B cell (primary cell): ENCODE measurements at regions not wholly inside any gene's neighbourhood (a gene's known extent, or its start where the extent isn't known, plus 50 kb on each side); places are given as distances from the start of the nearest gene placed in this dataset.
"Not testable (repeated sequence)": the region's sequence is repeated elsewhere in the genome, so short reads cannot be mapped to it uniquely, and the experiment has no call there.

Source experiments
- ATAC-seq: fragments of 200-7000 bp; cut with Tn5 transposase; one replicate; pipeline ENCODE4 v1.10.0; 2021; ENCODE audit warnings: low read depth, mild to moderate bottlenecking, moderate number of reproducible peaks, moderate library complexity
- CTCF ChIA-PET: fragments of 350-600 bp; sonication (Branson Sonifier 250); formaldehyde crosslinking; loops from one replicate; lab custom pipeline; 2021; ENCODE audit warnings: antibody characterized with exemption, inconsistent platforms; lab: Charles Lee
- POLR2A ChIA-PET: fragments of 350-600 bp; sonication (Branson Sonifier 250); formaldehyde crosslinking; loops from one replicate; lab custom pipeline; 2021; ENCODE audit warnings: antibody characterized with exemption; lab: Charles Lee
- DNase-seq: peaks from one replicate; pipeline ENCODE4 v3.0.0; 2013
- H2AFZ ChIP-seq: 2 replicates; pipeline ENCODE4 v1.6.1; 2012; ENCODE audit warnings: mild to moderate bottlenecking, low read depth, low read length; ENCODE audit not compliant: insufficient read depth, poor library complexity, severe bottlenecking
- H3K27ac ChIP-seq, 2 donors: 1 replicate in 1 of 2; 2 replicates in 1 of 2; pipeline ENCODE4 v1.5.1; 2012 to 2013; ENCODE audit warnings: low read length in 2 of 2, mild to moderate bottlenecking in 2 of 2, moderate library complexity in 1 of 2
- H3K27me3 ChIP-seq, 4 experiments: fragments of 200-600 bp in 1 of 4; sonication (generic) in 1 of 4; replicated peaks in 1 of 4; 1 replicate in 2 of 4; 2 replicates in 2 of 4; pipeline versions ENCODE4 v1.6.1 to v1.7.0; 2013 to 2016; ENCODE audit warnings: low read length in 3 of 4, mild to moderate bottlenecking in 2 of 4, mixed read lengths in 1 of 4, moderate library complexity in 1 of 4; ENCODE audit not compliant: insufficient read depth in 4 of 4, control insufficient read depth in 3 of 4; ENCODE audit errors: control extremely low read depth in 1 of 4
- H3K36me3 ChIP-seq, 2 experiments: replicated peaks in 1 of 2; 1 replicate in 1 of 2; 2 replicates in 1 of 2; pipeline versions ENCODE4 v1.6.1 to v1.7.1; 2013; ENCODE audit warnings: low read length in 1 of 2; ENCODE audit not compliant: insufficient read depth in 2 of 2, control insufficient read depth in 1 of 2; ENCODE audit errors: control extremely low read depth in 1 of 2, extremely low read depth in 1 of 2
- H3K4me1 ChIP-seq, 2 donors: fragments of 200-600 bp in 1 of 2; sonication (generic) in 1 of 2; 1 replicate in 1 of 2; 2 replicates in 1 of 2; pipeline versions ENCODE4 v1.5.1 to v1.6.1; 2013 to 2017; ENCODE audit warnings: low read length in 2 of 2; ENCODE audit not compliant: control insufficient read depth in 2 of 2, insufficient read depth in 2 of 2
- H3K4me2 ChIP-seq: replicated peaks from 2 replicates; pipeline ENCODE3; 2012; ENCODE audit warnings: mild to moderate bottlenecking, low read depth, low read length; ENCODE audit not compliant: poor library complexity, severe bottlenecking
- H3K4me3 ChIP-seq, 5 experiments: fragments of 200-600 bp in 1 of 5; sonication (generic) in 1 of 5; 1 replicate in 3 of 5; 2 replicates in 2 of 5; pipeline versions ENCODE4 v1.5.1 to v1.7.0; 2011 to 2016; ENCODE audit warnings: low read length in 4 of 5, mild to moderate bottlenecking in 4 of 5, low read depth in 2 of 5, control low read depth in 1 of 5, moderate library complexity in 1 of 5; ENCODE audit not compliant: insufficient read depth in 1 of 5; ENCODE audit errors: control extremely low read depth in 1 of 5, extremely low read depth in 1 of 5
- H3K79me2 ChIP-seq: fragments of 200-600 bp; sonication (generic); one replicate; pipeline ENCODE4 v1.6.0; 2016; ENCODE audit warnings: low read length; ENCODE audit not compliant: control insufficient read depth, insufficient read depth
- H3K9ac ChIP-seq: fragments of 200-600 bp; sonication (generic); 2 replicates; pipeline ENCODE4 v1.6.1; 2017; ENCODE audit warnings: mild to moderate bottlenecking, low read length, moderate library complexity
- H3K9me3 ChIP-seq, 3 donors: one replicate each; pipeline versions ENCODE4 v1.6.1 to v1.7.1; 2013; ENCODE audit warnings: low read length in 2 of 3; ENCODE audit not compliant: control insufficient read depth in 2 of 3, insufficient read depth in 1 of 3; ENCODE audit errors: control extremely low read depth in 1 of 3
- H4K20me1 ChIP-seq: 2 replicates; pipeline ENCODE4 v1.6.0; 2012; ENCODE audit warnings: mild to moderate bottlenecking, low read length; ENCODE audit not compliant: insufficient read depth, control insufficient read depth, poor library complexity, severe bottlenecking
- H3K27ac Mint-ChIP-seq: one replicate; pipeline ENCODE4 v1.8.0; 2021; ENCODE audit warnings: mixed read lengths
- H3K27me3 Mint-ChIP-seq: one replicate; pipeline ENCODE4 v1.8.0; 2021; ENCODE audit warnings: mixed read lengths
- H3K4me1 Mint-ChIP-seq: one replicate; pipeline ENCODE4 v1.8.0; 2021; ENCODE audit warnings: mixed read lengths
- H3K4me3 Mint-ChIP-seq: one replicate; pipeline ENCODE4 v1.8.0; 2021; ENCODE audit warnings: mixed read lengths
- H3K9me3 Mint-ChIP-seq: one replicate; pipeline ENCODE4 v1.8.0; 2022; ENCODE audit warnings: mixed read lengths; ENCODE audit not compliant: insufficient read depth
- EZH2 ChIP-seq: IDR thresholded peaks from 2 replicates; pipeline ENCODE4 v1.6.1; 2012; ENCODE audit warnings: borderline replicate concordance, low read depth, mild to moderate bottlenecking, moderate library complexity, low read length; ENCODE audit not compliant: insufficient read depth, poor library complexity, severe bottlenecking
- WGBS: methylation state at CpG from one replicate; pipeline ENCODE4 v1.1.5; 2013; ENCODE audit warnings: missing lambda C conversion rate; ENCODE audit not compliant: insufficient coverage; 5-methylcytosine and 5-hydroxymethylcytosine counted together
- intact Hi-C: fragments of 100-400 bp; cut with micrococcal nuclease; formaldehyde crosslinking; loops from one replicate; pipeline ENCODE4 v1.10.0; 2022

GRCh38 chr5:2534251-2534650, 217.2 kb downstream of the IRX2 start:
- H3K27ac ChIP-seq = no peak overlapping the region
- no peaks in the 10 kb centered on the region for H3K27me3 ChIP-seq
- no peaks in the 10 kb centered on the region for H3K4me1 Mint-ChIP-seq
- DNase-seq = no peak
- no peaks in the 10 kb centered on the region for H3K4me1 ChIP-seq
- CTCF ChIA-PET = no interaction called here
- H3K9ac ChIP-seq = no peak overlapping the region
- TF ChIP-seq EZH2 = no peak
- H3K9me3 Mint-ChIP-seq = no peaks in the 10 kb centered on the region
- no peaks in the 10 kb centered on the region for H3K79me2 ChIP-seq
- H3K36me3 ChIP-seq = no peaks in the 10 kb centered on the region
- WGBS = 90% methylated on average over 2 of the region's 3 CpGs
- H3K27me3 Mint-ChIP-seq = no peaks in the 10 kb centered on the region
- no peak overlapping the region for H3K4me3 Mint-ChIP-seq
- H3K4me2 ChIP-seq = no peak overlapping the region
- ATAC-seq = no peak
- POLR2A ChIA-PET = no interaction called here
- H3K4me3 ChIP-seq = no peak overlapping the region
- H3K9me3 ChIP-seq = peaks cover 0 to 49% (median 0%) of the 10 kb centered on the region in 3 donors
- no peaks in the 10 kb centered on the region for H4K20me1 ChIP-seq
- no peak overlapping the region for H2AFZ ChIP-seq
- intact Hi-C loops = no loop called here
- no peak overlapping the region for H3K27ac Mint-ChIP-seq

GRCh38 chr5:2533848-2534247, 217.6 kb downstream of the IRX2 start:
- H3K27ac Mint-ChIP-seq, H3K27ac ChIP-seq, H3K4me3 Mint-ChIP-seq, intact Hi-C loops, POLR2A ChIA-PET, H3K4me1 ChIP-seq, H3K27me3 ChIP-seq, H3K9me3 Mint-ChIP-seq, ATAC-seq, H3K27me3 Mint-ChIP-seq, H4K20me1 ChIP-seq, H3K4me3 ChIP-seq, H3K4me1 Mint-ChIP-seq, H3K79me2 ChIP-seq, H3K9ac ChIP-seq, H3K36me3 ChIP-seq, H3K4me2 ChIP-seq, DNase-seq, CTCF ChIA-PET, H2AFZ ChIP-seq: not testable (repeated sequence)
- WGBS = 92% methylated on average over 2 of the region's 2 CpGs
- H3K9me3 ChIP-seq = peaks cover 0 to 49% (median 0%) of the 10 kb centered on the region in 3 donors
